ENCODE measurements at regions not wholly inside any gene's neighbourhood (a gene's known extent, or its start where the extent isn't known, plus 50 kb on each side); places are given as distances from the start of the nearest gene placed in this dataset.
"Not testable (repeated sequence)": the region's sequence is repeated elsewhere in the genome, so short reads cannot be mapped to it uniquely, and the experiment has no call there.

DNA sequence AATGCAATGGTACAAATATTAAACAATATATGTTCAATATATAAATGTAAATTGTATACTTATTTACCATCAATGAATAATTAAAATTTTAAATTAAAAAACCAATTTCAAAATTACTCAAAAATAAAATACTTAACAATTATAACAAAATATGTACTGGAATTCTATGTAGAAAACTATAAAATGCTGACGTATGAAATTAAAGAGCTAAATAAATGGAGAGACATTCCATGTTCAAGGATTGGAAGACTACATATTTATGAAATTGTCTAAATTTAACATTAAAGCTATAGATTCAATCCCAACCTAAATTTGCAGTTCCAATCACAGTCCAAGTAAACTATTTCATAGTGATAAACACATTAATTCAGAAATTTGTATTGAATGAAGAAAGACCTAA lies 1522.4 kb downstream of the SI start:
- no peak for DNase-seq (ENCODE audit: extremely low read depth, low read depth)
- H3K4me3 ChIP-seq (replicated peaks; ENCODE audit: low read depth, low read length): no peak overlapping the region
- TF ChIP-seq, protein P1, sequence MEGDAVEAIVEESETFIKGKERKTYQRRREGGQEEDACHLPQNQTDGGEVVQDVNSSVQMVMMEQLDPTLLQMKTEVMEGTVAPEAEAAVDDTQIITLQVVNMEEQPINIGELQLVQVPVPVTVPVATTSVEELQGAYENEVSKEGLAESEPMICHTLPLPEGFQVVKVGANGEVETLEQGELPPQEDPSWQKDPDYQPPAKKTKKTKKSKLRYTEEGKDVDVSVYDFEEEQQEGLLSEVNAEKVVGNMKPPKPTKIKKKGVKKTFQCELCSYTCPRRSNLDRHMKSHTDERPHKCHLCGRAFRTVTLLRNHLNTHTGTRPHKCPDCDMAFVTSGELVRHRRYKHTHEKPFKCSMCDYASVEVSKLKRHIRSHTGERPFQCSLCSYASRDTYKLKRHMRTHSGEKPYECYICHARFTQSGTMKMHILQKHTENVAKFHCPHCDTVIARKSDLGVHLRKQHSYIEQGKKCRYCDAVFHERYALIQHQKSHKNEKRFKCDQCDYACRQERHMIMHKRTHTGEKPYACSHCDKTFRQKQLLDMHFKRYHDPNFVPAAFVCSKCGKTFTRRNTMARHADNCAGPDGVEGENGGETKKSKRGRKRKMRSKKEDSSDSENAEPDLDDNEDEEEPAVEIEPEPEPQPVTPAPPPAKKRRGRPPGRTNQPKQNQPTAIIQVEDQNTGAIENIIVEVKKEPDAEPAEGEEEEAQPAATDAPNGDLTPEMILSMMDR (IDR thresholded peaks at IDR 0.05; ENCODE audit: low read depth, low read length, missing control alignments): no peak

DNA sequence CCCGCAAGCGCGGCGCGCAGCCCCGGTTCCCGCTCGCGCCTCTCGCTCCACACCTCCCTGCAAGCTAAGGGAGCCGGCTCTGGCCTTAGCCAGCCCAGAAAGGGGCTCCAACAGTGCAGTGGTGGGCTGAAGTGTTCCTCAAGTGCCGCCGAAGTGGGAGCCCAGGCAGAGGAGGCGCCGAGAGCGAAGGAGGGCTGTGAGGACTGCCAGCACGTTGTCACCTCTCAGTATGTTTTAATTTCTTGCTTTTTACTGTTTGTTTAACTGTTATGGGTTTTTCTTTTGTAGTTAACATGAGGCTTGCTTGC lies 1525.7 kb downstream of the SI start:
- no peak overlapping the region for H3K4me3 ChIP-seq (replicated peaks; ENCODE audit: low read depth, low read length)
- TF ChIP-seq, protein P1 (IDR thresholded peaks at IDR 0.05; ENCODE audit: low read depth, low read length, missing control alignments): no peak
- DNase-seq (ENCODE audit: extremely low read depth, low read depth): no peak

DNA sequence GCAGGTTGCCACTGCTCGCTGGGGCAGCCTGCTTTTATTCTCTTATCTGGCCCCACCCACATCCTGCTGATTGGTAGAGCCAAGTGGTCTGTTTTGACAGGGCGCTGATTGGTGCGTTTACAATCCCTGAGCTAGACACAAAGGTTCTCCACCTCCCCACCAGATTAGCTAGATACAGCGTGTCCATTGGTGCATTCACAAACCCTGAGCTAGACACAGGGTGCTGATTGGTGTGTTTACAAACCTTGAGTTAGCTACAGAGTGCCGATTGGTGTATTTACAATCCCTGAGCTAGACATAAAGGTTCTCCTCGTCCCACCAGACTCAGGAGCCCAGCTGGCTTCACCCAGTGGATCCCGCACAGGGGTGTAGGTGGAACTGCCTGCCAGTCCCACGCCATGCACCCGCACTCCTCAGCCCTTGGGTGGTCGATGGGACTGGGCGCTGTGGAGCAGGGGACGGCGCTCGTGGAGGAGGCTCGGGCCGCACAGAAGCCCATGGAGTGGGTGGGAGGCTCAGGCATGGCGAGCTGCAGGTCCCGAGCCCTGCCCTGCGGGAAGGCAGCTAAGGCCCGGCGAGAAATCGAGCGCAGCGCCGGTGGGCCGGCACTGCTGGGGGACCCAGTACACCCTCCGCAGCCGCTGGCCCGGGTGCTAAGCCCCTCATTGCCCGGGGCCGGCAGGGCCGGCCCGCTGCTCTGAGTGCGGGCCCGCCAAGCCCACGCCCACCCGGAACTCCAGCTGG lies 1526.2 kb downstream of the SI start:
- not testable (repeated sequence) for DNase-seq (ENCODE audit: extremely low read depth, low read depth); H3K4me3 ChIP-seq (replicated peaks; ENCODE audit: low read depth, low read length)

DNA sequence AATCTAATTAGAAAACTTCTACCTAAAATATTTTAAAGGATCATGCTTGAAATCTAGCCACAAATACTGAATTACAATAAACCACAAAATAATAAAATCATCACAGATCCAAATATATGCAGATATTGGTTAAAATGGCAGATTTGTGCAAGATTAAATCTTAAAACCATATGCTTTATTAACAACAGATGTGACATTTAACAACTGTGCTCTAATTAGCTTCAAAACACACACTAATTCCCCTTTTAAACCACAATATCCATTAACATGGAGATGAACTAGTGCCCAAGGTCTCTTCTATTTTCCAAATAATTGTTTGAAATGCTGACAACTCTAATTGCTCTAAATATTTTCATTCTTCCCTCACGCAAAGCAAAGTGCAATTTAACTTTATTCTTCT lies 1530.3 kb downstream of the SI start:
- no peak overlapping the region for H3K4me3 ChIP-seq (replicated peaks; ENCODE audit: low read depth, low read length)

DNA sequence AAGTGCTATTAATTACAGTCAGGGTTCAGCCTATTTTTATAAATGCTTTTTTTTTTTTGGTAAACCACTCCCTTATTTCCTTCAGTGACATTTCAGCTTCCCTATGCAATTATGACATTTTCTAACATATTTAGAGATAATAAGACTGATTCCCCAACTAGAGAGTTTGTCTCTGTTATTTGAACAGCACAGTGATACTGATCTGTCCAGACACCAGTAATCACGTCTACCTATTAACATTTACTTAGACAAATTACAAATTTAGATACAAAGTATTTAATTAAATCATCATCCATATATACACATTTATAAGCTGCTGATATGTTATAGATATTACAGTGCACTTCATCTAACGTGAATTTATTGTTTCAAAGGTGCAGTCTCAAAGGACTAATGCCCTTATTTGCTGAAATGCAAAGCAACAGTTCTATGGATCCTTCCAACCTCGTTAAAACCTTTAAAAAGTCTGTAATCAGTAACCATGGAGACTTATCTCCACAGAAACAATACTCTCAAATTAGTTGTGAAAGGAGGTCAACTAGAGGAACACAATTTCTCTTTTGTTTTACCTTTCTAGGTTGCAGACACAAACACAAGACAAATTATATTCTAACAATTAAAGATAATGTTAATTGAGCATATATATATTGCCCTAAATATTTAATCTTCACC lies 1531.1 kb downstream of the SI start:
- TF ChIP-seq, protein P1 (IDR thresholded peaks at IDR 0.05; ENCODE audit: low read depth, low read length, missing control alignments): no peak
- no peak overlapping the region for H3K4me3 ChIP-seq (replicated peaks; ENCODE audit: low read depth, low read length)
- DNase-seq (ENCODE audit: extremely low read depth, low read depth): no peak

More for the DNA sequence above, 1530.3 kb downstream of the SI start:
- DNase-seq (ENCODE audit: extremely low read depth, low read depth): no peak
- TF ChIP-seq, protein P1 (IDR thresholded peaks at IDR 0.05; ENCODE audit: low read depth, low read length, missing control alignments): no peak

DNA sequence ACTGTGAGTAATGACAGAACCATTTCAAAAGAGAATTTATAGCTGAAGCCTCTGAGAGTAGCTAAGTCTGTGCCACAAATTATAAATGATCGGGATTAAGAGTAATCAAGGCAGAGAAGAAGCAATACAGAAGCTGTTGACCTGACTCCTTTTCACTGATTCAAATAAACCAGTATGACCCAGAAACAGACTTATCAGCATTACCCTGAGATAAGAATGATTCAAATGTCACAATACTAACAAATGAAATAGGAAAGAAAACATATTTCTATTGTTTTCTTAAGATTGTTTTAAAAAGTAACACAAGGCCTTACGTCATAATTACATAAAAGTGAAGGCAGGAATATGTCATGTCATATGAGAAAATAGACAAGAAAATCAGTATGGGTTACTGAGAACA lies 1534.6 kb downstream of the SI start:
- no peak overlapping the region for H3K4me3 ChIP-seq (replicated peaks; ENCODE audit: low read depth, low read length)
- TF ChIP-seq, protein P1 (IDR thresholded peaks at IDR 0.05; ENCODE audit: low read depth, low read length, missing control alignments): no peak
- no peak for DNase-seq (ENCODE audit: extremely low read depth, low read depth)

DNA sequence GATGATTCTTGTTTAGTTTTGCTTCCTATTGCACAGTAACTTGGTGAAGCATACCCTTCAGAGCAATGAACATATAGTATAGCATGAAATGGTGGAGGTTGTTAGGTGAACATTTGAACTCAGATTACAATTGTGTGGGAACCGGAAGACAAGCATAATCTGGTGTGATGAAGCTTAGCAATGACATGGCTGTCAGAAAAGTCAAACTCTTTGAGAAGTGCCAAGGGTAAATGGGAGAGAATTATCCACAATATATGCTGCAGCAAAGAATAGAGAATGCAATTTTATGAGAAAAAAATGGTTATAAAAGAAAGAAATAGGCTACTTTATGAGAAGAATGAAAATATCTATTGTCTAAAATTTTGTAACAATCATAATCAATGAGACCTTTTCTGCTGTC lies 1536.7 kb downstream of the SI start:
- TF ChIP-seq, protein P1 (IDR thresholded peaks at IDR 0.05; ENCODE audit: low read depth, low read length, missing control alignments): no peak
- DNase-seq (ENCODE audit: extremely low read depth, low read depth): no peak
- no peak overlapping the region for H3K4me3 ChIP-seq (replicated peaks; ENCODE audit: low read depth, low read length)

All from HFF-Myc (cell line).